ENCODE measurements at regions not wholly inside any gene's neighbourhood (a gene's known extent, or its start where the extent isn't known, plus 50 kb on each side); places are given as distances from the start of the nearest gene placed in this dataset.
A peak's percentile ranks its signal among the peaks of the same experiment; 100 is the strongest.

DNA sequence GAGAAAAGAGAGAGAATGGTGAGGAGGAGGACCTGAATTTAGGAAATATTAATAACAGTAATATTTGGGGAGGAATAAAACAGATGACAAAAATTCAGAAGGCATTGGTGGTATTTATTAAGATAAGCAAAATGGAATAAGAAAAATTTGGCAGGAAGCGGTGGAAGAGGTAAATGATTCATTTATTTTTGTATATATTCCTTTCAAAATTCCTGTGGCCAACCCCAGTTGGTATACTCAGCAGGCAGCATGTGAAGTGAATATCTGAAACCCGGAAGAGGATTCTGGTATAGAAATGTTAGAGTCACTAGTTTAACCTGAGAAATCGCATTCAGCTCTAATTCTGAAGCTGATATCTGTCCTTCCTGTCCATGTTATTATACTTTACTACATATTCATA is 792.0 kb downstream of the KCNJ2 start:
- no peaks in the 10 kb centered on the region for H3K79me2 ChIP-seq
- no peak for TF ChIP-seq EZH2 (IDR thresholded peaks at IDR 0.05; ENCODE audit: borderline replicate concordance)
- TF ChIP-seq EZH2phosphoT487 (IDR thresholded peaks at IDR 0.05; ENCODE audit: low read depth, severe bottlenecking, unreplicated experiment), result no peak
- TF ChIP-seq, protein P1, sequence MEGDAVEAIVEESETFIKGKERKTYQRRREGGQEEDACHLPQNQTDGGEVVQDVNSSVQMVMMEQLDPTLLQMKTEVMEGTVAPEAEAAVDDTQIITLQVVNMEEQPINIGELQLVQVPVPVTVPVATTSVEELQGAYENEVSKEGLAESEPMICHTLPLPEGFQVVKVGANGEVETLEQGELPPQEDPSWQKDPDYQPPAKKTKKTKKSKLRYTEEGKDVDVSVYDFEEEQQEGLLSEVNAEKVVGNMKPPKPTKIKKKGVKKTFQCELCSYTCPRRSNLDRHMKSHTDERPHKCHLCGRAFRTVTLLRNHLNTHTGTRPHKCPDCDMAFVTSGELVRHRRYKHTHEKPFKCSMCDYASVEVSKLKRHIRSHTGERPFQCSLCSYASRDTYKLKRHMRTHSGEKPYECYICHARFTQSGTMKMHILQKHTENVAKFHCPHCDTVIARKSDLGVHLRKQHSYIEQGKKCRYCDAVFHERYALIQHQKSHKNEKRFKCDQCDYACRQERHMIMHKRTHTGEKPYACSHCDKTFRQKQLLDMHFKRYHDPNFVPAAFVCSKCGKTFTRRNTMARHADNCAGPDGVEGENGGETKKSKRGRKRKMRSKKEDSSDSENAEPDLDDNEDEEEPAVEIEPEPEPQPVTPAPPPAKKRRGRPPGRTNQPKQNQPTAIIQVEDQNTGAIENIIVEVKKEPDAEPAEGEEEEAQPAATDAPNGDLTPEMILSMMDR (IDR thresholded peaks at IDR 0.05; ENCODE audit: poor library complexity), result no peak
- H3K4me3 ChIP-seq, result no peak overlapping the region
- H3K4me1 ChIP-seq (ENCODE audit: insufficient read depth), result no peaks in the 10 kb centered on the region
- H4K20me1 ChIP-seq (ENCODE audit: insufficient read depth, poor library complexity, severe bottlenecking), result no peaks in the 10 kb centered on the region
- H3K4me2 ChIP-seq, result no peak overlapping the region
- H3K9me3 ChIP-seq (ENCODE audit: low read depth), result no peaks in the 10 kb centered on the region
- WGBS (ENCODE audit: low lambda C conversion rate, missing lambda C conversion rate), result 93% methylated on average over 3 of the region's 3 CpGs
- H3K27me3 ChIP-seq, result no peaks in the 10 kb centered on the region
- DNase-seq (ENCODE audit: low spot score), result no peak
- no peak overlapping the region for H3K27ac ChIP-seq
- H3K9me2 ChIP-seq (replicated peaks; ENCODE audit: insufficient read depth), result no peaks in the 10 kb centered on the region
- no peak overlapping the region for H2AFZ ChIP-seq
- no peaks in the 10 kb centered on the region for H3K36me3 ChIP-seq (replicated peaks; ENCODE audit: insufficient read depth, low read depth)

DNA sequence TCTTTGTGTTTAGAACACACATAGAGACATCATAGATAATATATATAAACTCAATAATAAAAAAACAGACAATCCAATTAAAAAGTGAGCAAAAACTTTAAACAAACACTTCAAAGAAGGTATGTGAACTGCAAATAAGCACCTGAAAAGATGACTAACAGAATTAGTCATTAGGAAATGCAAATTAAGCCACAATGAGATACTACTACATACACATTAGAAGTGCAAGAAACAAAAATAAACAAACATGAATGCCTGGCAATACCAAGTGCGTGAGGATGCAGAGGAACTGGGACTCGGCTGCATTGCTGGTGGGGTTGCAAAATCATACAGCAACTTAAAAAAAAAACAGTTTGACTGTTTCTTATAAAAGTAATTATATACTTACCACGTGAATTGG is 799.0 kb downstream of the KCNJ2 start:
- TF ChIP-seq EZH2phosphoT487 (IDR thresholded peaks at IDR 0.05; ENCODE audit: low read depth, severe bottlenecking, unreplicated experiment) (no peak), EZH2 (IDR thresholded peaks at IDR 0.05; ENCODE audit: borderline replicate concordance) (no peak)
- TF ChIP-seq, protein P1 (IDR thresholded peaks at IDR 0.05; ENCODE audit: poor library complexity), result no peak
- WGBS (ENCODE audit: low lambda C conversion rate, missing lambda C conversion rate), result 93% methylated on average over 3 of the region's 3 CpGs
- H3K9me2 ChIP-seq (replicated peaks; ENCODE audit: insufficient read depth), result no peaks in the 10 kb centered on the region
- no peak overlapping the region for H3K4me3 ChIP-seq
- H3K4me2 ChIP-seq, result no peak overlapping the region
- H3K4me1 ChIP-seq (ENCODE audit: insufficient read depth), result no peaks in the 10 kb centered on the region
- no peaks in the 10 kb centered on the region for H3K36me3 ChIP-seq (replicated peaks; ENCODE audit: insufficient read depth, low read depth)
- no peaks in the 10 kb centered on the region for H3K79me2 ChIP-seq
- no peaks in the 10 kb centered on the region for H4K20me1 ChIP-seq (ENCODE audit: insufficient read depth, poor library complexity, severe bottlenecking)
- no peak overlapping the region for H3K27ac ChIP-seq
- no peak for DNase-seq (ENCODE audit: low spot score)
- H3K9me3 ChIP-seq (ENCODE audit: low read depth), result no peaks in the 10 kb centered on the region
- H2AFZ ChIP-seq, result no peak overlapping the region
- no peaks in the 10 kb centered on the region for H3K27me3 ChIP-seq

DNA sequence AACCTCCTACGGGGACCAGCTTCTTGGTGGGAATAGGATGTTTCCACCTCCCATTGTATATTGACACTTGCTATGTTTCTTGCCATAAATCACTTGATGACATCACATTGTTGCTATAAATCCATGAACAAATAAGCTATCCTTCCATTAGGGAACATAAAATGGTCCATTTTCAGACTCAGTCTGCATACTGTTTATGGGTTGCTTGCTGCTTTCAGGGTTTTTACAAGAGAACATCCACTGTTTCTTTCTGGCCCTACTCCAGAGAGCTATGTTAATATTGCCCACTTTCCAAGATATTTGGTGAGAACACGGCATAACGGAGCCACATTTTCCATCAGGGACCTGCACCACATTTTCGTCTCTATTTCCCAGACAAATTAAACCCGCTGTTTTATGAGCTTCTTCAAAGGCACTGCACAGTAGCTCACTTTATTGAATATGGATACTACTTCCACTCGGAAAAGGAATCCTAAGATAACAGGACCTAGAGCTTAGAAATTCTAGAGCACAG is 800.2 kb downstream of the KCNJ2 start:
- H3K36me3 ChIP-seq (replicated peaks; ENCODE audit: insufficient read depth, low read depth), result no peaks in the 10 kb centered on the region
- H3K4me2 ChIP-seq, result no peak overlapping the region
- no peak overlapping the region for H2AFZ ChIP-seq
- no peaks in the 10 kb centered on the region for H3K27me3 ChIP-seq
- TF ChIP-seq, protein P1 (IDR thresholded peaks at IDR 0.05; ENCODE audit: poor library complexity), result no peak
- TF ChIP-seq EZH2phosphoT487 (IDR thresholded peaks at IDR 0.05; ENCODE audit: low read depth, severe bottlenecking, unreplicated experiment) (no peak), EZH2 (IDR thresholded peaks at IDR 0.05; ENCODE audit: borderline replicate concordance) (no peak)
- H3K9me2 ChIP-seq (replicated peaks; ENCODE audit: insufficient read depth), result no peaks in the 10 kb centered on the region
- no peaks in the 10 kb centered on the region for H4K20me1 ChIP-seq (ENCODE audit: insufficient read depth, poor library complexity, severe bottlenecking)
- H3K27ac ChIP-seq, result peak overlapping the region; percentile 14
- no peaks in the 10 kb centered on the region for H3K79me2 ChIP-seq
- H3K4me1 ChIP-seq (ENCODE audit: insufficient read depth), result no peaks in the 10 kb centered on the region
- H3K4me3 ChIP-seq, result no peak overlapping the region
- no peaks in the 10 kb centered on the region for H3K9me3 ChIP-seq (ENCODE audit: low read depth)
- 59% methylated on average over 6 of the region's 6 CpGs for WGBS (ENCODE audit: low lambda C conversion rate, missing lambda C conversion rate)
- peak; percentile 18 for DNase-seq (ENCODE audit: low spot score)

DNA sequence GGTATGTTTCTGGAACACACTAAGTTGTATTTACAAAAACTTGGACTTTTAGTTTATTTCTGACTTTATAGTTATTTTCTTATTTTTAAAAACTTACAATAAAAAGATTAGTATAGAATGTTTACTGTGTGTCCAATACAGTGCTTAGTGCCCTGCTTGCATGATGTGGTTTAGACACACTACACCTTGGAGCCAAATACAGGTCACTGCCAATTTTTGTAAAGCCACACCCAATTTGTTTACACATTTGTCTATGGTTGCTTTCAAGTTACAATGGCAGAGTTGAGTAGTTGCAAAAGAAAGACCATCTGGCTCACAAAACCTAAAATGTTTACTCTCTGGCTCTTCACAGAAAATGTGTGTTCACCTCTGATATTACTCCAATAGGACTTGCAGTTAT is 807.1 kb downstream of the KCNJ2 start:
- no peak overlapping the region for H3K4me2 ChIP-seq
- H3K4me1 ChIP-seq (ENCODE audit: insufficient read depth), result no peaks in the 10 kb centered on the region
- no peaks in the 10 kb centered on the region for H3K79me2 ChIP-seq
- H2AFZ ChIP-seq, result no peak overlapping the region
- H3K36me3 ChIP-seq (replicated peaks; ENCODE audit: insufficient read depth, low read depth), result no peaks in the 10 kb centered on the region
- H3K9me2 ChIP-seq (replicated peaks; ENCODE audit: insufficient read depth), result no peaks in the 10 kb centered on the region
- no peaks in the 10 kb centered on the region for H4K20me1 ChIP-seq (ENCODE audit: insufficient read depth, poor library complexity, severe bottlenecking)
- H3K27ac ChIP-seq, result no peak overlapping the region
- DNase-seq (ENCODE audit: low spot score), result no peak
- H3K9me3 ChIP-seq (ENCODE audit: low read depth), result no peaks in the 10 kb centered on the region
- H3K4me3 ChIP-seq, result no peak overlapping the region
- no peaks in the 10 kb centered on the region for H3K27me3 ChIP-seq
- TF ChIP-seq EZH2 (IDR thresholded peaks at IDR 0.05; ENCODE audit: borderline replicate concordance) (no peak), EZH2phosphoT487 (IDR thresholded peaks at IDR 0.05; ENCODE audit: low read depth, severe bottlenecking, unreplicated experiment) (no peak)
- TF ChIP-seq, protein P1 (IDR thresholded peaks at IDR 0.05; ENCODE audit: poor library complexity), result no peak

All from hepatocyte (in vitro differentiated cells).